NCI-H187 treated with DMSO at 0.1 percent for 48 hours (cell line): ENCODE measurements at regions not wholly inside any gene's neighbourhood (a gene's known extent, or its start where the extent isn't known, plus 50 kb on each side); places are given as distances from the start of the nearest gene placed in this dataset.
"Not testable (repeated sequence)": the region's sequence is repeated elsewhere in the genome, so short reads cannot be mapped to it uniquely, and the experiment has no call there.

Experiments
- DNase-seq: peaks from one replicate; lab custom pipeline; 2025; lab: John Stamatoyannopoulos, UW

DNA sequence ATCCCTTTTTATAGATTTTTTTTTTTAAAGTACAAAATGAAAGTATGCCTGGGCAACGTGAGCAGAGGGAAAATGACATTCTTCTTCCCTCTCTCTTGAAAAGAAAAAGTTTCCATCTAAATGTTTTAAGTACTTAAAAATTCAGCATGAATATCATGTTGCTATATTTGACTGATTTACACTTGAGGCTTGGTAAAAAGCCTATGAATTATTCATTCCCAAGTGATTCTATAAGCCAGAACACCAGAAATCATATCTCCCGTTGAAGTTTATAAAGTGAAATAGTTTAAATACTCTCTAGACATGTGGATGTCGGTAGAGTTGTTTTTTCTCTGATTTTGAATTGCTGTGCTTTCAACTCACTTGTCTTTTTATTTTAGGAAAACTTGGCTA is 276.2 kb upstream of the RARB start:
- no peak for DNase-seq

- no peak for DNase-seq
Observed at GRCh38 chr3:25153136-25153535, 274.9 kb upstream of the RARB start.

GRCh38 chr3:25153561-25153960 is 274.5 kb upstream of the RARB start:
- no peak for DNase-seq

DNA sequence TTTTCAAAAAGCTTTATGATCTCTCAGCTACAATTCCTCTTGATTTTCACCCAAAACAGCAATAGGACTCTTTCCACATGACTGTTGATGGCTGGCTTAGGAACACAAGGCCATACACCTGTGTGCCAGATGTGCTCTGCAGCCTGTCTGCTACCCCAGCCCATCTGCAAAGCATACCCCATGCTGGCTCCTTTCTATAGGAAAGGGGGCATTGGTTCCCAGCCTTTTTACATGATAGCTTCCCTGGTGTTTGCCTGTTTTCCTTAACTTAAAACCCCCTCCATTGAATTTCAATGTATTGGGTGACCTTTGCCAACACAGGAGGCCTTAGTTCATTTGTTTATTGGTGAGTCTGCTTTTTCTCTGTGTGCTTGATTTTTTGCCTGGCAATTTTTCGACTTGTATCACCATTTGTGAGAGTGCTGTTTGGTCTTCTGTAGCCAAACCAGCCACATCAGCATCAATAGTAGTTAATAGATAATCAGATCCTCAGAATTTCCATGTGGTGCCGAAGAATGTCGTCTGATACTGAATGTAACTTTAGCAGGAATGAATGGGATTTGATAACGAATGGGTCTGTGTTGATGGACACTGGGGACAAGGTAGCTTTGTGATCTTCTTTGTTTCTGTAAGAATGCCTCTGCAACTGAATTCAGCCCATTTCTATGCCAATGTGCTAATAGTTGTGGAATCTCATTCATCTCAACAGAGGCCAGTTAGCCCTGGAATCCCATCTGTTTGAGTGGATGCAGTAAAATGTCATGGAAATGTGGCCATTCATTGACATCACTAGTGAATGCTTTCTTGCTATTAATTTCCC is 272.2 kb upstream of the RARB start:
- DNase-seq: no peak

- DNase-seq: no peak
Observed at GRCh38 chr3:25156626-25157025, 271.4 kb upstream of the RARB start.

GRCh38 chr3:25165306-25165705 is 262.8 kb upstream of the RARB start:
- no peak for DNase-seq

DNA sequence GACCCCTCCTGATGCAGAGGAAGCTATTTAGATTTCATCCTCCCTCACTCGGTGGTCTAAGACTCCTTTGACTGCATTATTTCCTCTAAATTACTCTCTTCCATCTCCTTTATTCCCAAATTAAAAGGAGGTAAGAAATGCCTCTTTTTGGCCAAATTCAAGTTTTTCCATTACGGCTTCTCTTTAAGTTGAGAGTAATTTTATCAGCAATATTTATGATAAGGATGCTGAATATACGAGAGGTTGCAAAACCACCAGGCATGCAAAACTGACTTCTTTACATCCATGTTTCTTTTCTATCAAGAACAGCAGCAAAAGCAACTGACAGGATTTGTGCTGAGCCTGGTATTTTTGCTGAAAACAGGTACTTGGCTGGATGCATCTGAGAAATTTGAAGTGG is 262.0 kb upstream of the RARB start:
- DNase-seq: no peak

DNA sequence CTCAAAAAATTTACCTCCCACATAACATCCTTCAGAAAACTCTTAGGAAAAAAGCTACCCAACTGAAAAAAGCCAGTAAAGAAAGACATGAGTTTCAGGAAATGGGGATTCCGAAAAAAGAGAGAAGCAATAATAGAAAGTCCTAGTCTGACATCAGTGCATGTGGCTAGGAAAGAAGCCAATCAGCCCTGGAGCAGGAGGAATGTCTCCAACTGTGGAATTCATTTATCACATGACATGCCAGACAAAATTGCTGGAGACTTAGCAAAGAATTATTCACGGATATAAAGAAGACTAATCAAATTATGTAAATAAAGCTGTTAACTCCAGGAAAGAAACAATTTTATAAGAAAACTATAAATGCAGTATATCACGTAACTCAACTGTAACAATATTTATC is 258.9 kb upstream of the RARB start:
- no peak for DNase-seq

DNA sequence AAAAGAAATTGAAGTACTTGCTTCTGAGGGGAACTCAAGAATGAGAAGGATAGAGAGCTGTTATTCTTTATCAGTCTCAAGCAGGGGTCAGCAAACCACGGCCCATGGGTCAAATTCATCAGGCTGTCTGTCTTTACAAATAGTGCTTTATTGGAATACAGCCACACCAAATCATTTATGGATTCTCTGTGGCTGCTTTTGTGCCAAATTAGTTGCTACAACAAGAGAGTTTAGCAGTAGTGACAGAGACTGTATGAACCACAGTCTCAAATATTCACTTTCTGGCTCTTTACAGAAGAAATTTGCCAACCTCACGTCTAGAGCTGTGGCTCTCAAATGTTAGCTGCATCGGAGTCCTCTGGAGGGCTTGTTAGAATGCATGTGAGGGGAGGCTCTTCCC is 258.0 kb upstream of the RARB start:
- no peak for DNase-seq

- DNase-seq: no peak
Observed at GRCh38 chr3:25171118-25171807, 256.8 kb upstream of the RARB start.

DNA sequence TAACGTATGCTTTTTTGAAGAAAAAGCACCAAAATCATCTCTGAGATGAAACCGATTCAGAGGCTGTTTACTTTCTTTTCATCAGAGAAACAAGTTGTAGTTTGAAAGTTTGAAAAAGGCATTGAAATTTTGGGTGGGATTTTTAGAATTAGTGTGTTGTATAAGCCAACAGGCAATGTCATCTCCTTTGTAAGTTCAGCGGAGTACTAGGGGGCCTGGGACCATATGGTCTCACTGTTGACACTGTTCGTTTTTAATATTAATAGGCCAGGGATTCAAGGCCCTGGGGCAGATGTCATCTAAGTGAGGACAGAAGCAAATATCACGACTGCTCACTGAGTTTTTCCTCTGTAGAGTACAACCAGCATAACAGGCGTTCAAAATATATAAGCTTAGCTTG is 256.2 kb upstream of the RARB start:
- DNase-seq: no peak

- no peak for DNase-seq
Observed at GRCh38 chr3:25173606-25174005, 254.5 kb upstream of the RARB start.

- DNase-seq: no peak
Observed at GRCh38 chr3:25174251-25174650, 253.8 kb upstream of the RARB start.

DNA sequence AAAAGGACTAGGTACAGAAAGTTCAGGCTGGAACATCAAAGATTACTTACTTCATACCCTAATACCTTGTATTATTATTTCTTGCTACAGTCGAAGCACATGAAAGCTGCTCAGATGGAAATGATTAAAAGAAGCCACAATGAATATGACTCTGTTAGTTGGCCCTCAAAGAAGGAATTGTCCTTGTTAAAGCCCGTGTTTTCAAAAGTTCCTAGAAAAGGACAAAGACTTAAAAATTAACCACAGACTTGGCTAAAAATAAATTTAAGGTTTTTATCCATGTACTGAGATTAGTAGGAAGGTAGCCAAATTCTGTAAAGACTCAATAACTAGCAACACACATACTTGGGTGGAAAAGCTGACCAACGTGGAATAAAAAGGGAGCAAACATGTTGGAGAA is 251.0 kb upstream of the RARB start:
- no peak for DNase-seq

GRCh38 chr3:25178672-25179071 is 249.4 kb upstream of the RARB start:
- no peak for DNase-seq

DNA sequence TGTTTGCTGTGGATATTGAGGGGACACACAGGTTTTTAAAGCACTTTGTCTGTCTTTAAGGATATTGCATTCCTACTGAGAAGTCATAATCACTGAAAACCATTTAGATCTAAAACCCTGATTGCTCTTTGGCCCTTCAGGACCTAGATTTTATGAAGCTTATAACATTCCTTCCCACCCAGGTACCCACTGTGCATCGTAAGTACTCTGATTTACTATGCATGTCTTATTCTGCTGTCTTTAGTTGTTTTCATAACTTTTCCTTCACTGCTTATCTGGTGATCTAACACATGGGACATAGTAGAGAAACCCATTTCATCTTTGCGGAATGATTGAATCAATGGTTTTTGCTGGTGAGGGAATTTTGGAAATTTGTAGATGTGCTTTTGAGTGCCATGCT is 247.0 kb upstream of the RARB start:
- no peak for DNase-seq

GRCh38 chr3:25182794-25183193 is 245.3 kb upstream of the RARB start:
- DNase-seq: no peak

DNA sequence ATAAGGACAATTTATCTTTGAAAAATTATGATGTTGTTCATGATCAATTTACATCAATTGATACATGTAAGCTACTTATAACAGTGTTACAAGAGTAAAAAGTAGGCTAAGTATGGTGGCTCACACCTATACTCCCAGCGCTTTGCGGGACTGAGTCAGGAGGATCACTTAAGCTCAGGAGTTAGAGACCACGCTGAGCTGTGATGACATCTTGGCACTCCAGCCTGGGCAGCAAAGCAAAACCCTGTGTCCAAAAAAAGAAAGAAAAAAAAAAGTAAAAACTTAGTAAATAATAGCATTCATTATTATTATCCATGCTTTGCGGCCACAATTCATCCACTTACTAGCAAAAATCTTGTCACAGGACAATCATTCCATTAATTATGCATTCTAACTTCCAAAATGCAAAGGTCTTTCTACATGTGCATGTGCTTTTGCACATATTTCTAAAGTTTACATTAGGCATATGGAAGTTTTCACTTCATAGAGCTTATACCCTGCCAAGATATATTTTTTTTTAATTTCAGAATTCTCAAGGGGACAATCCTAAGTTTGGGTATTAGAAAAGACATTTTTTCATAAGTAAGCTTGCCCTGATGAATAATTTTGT is 243.3 kb upstream of the RARB start:
- no peak for DNase-seq

GRCh38 chr3:25191673-25192072 is 236.4 kb upstream of the RARB start:
- no peak for DNase-seq

DNA sequence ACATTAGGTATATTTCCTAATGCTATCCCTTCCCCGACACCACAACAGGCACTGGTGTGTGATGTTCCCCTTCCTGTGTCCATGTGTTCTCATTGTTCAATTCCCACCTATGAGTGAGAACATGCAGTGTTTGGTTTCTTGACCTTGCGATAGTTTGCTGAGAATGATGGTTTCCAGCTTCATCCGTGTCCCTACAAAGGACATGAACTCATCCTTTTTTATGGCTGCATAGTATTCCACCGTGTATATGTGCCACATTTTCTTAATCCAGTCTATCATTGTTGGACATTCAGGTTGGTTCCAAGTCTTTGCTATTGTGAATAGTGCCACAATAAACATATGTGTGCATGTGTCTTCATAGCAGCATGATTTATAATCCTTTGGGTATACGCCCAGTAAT is 228.5 kb upstream of the RARB start:
- not testable (repeated sequence) for DNase-seq

GRCh38 chr3:25212736-25213135 is 215.3 kb upstream of the RARB start:
- DNase-seq: no peak

DNA sequence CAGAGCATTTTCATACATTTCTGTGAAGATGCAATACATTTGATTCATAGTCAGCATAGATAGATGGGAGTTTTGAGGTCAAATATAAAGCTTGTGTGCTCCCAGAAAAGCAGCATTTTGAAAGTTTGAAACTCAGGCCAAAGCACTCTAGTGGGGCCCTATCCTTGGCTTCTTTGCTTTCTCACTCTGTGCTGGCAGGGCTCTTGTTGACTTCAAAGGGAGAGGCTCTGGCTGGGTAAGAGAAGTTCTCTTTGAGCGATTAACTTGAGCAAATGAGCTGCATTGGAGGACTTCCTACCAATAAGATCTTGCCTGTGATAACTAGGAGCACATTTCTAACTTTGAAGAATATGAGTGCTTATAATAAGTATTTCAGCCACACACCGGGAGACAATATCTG is 214.0 kb upstream of the RARB start:
- no peak for DNase-seq

- no peak for DNase-seq
Observed at GRCh38 chr3:25218362-25218761, 209.7 kb upstream of the RARB start.
